ENCODE measurements at regions not wholly inside any gene's neighbourhood (a gene's known extent, or its start where the extent isn't known, plus 50 kb on each side); places are given as distances from the start of the nearest gene placed in this dataset.

DNA sequence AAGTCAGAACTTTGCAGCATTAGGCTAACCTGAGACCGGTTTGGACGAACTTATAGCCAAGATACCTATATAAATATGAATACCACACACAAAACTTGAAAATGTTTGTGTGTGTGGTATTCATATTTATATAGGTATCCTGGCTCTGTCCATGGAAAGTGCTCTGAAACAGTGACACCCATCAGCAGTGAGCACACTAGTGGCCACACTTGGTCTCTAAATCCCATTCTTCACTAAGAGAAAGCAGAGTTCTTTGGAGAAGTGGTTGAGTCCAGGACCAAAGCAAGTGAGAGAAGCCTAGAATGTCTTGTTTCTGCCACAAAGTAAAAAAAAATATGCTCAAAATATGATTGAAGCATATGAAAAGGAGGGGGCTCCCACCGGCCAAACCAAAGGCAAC lies 146.5 kb downstream of the TWIST2 start:
- Histone ChIP-seq H3K4ac (ENCODE audit: low read depth, low read length) (no peak overlapping the region), H3K79me1 (ENCODE audit: low read depth in 1 of 2, low read length in 2 of 2) (no peaks in the 10 kb centered on the region), H2BK5ac (ENCODE audit: low read depth, low read length, poor library complexity, severe bottlenecking) (no peak overlapping the region), H3K56ac (ENCODE audit: extremely low read depth, insufficient read depth, low read length) (no peak overlapping the region), H4K5ac (ENCODE audit: low read depth, low read length) (no peak overlapping the region), H3K36me3 (ENCODE audit: control insufficient read depth, insufficient read depth, low read length) (no peaks in the 10 kb centered on the region), H2BK20ac (ENCODE audit: low read depth, low read length) (no peak overlapping the region), H4K20me1 (ENCODE audit: insufficient read depth, low read length) (no peaks in the 10 kb centered on the region), H2BK120ac (ENCODE audit: low read depth, low read length) (no peak overlapping the region), H2AFZ (replicated peaks; ENCODE audit: low read length, poor library complexity) (no peak overlapping the region), H3K4me3 (ENCODE audit: insufficient read depth, low read depth, low read length) (no peak overlapping the region), H3K9me3 (ENCODE audit: control insufficient read depth, insufficient read depth, low read length) (peaks cover 13% of the 10 kb centered on the region), H3K9ac (ENCODE audit: low read depth, low read length) (no peak overlapping the region), H4K91ac (ENCODE audit: insufficient read depth, low read depth, low read length) (no peak overlapping the region), H3K27me3 (ENCODE audit: control insufficient read depth, insufficient read depth, low read length) (peaks cover 14% of the 10 kb centered on the region), H2AK5ac (ENCODE audit: low read depth, low read length) (no peak overlapping the region), H3K27ac (ENCODE audit: insufficient read depth, low read length) (no peak overlapping the region), H2AK9ac (replicated peaks; ENCODE audit: low read depth, low read length, poor library complexity) (no peak overlapping the region), H3K14ac (replicated peaks; ENCODE audit: low read depth, low read length) (no peak overlapping the region), H4K8ac (ENCODE audit: low read depth in 2 of 2, low read length in 2 of 2) (no peak overlapping the region), H3K18ac (ENCODE audit: low read depth, low read length) (no peak overlapping the region), H3K23ac (ENCODE audit: low read depth, low read length) (no peak overlapping the region), H3K9me1 (ENCODE audit: insufficient read depth, low read length) (no peaks in the 10 kb centered on the region), H2BK15ac (ENCODE audit: low read depth, low read length) (no peak overlapping the region), H3K4me1 (ENCODE audit: control insufficient read depth, insufficient read depth, low read length) (no peaks in the 10 kb centered on the region), H3K4me2 (ENCODE audit: low read depth, low read length) (no peak overlapping the region)
- WGBS, 2 experiments (ENCODE audit: extremely low coverage in 2 of 2, insufficient read length in 1 of 2), result no CpG with 5 or more reads among the region's 3 CpGs
- no TSS peak for BruUV-seq (replicated peaks)
- ChIA-PET POLR2A (ENCODE audit: unreplicated experiment) (no interaction called here), CTCF (interaction anchor here (0.8 kb wide), 1 partner anchor 11 kb away, joined by 4 read pairs; no protein-coding TSS in a partner anchor)
- dilution Hi-C loops (cut with HindIII; ENCODE audit: low sequenced_read_pairs, unreplicated experiment), result no loop called here
- TF ChIP-seq, protein P1, sequence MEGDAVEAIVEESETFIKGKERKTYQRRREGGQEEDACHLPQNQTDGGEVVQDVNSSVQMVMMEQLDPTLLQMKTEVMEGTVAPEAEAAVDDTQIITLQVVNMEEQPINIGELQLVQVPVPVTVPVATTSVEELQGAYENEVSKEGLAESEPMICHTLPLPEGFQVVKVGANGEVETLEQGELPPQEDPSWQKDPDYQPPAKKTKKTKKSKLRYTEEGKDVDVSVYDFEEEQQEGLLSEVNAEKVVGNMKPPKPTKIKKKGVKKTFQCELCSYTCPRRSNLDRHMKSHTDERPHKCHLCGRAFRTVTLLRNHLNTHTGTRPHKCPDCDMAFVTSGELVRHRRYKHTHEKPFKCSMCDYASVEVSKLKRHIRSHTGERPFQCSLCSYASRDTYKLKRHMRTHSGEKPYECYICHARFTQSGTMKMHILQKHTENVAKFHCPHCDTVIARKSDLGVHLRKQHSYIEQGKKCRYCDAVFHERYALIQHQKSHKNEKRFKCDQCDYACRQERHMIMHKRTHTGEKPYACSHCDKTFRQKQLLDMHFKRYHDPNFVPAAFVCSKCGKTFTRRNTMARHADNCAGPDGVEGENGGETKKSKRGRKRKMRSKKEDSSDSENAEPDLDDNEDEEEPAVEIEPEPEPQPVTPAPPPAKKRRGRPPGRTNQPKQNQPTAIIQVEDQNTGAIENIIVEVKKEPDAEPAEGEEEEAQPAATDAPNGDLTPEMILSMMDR (conservative IDR thresholded peaks at IDR 0.05; ENCODE audit: low read depth, low read length), result no peak
- TF ChIP-seq NFE2L2 (IDR thresholded peaks at IDR 0.05; ENCODE audit: low read depth, low read length) (no peak), BHLHE40 (IDR thresholded peaks at IDR 0.05; ENCODE audit: low read depth, low read length) (no peak), RCOR1 (IDR thresholded peaks at IDR 0.05; ENCODE audit: insufficient replicate concordance, low read length) (no peak), SMC3 (IDR thresholded peaks at IDR 0.05; ENCODE audit: low read depth, low read length) (no peak), RAD21 (IDR thresholded peaks at IDR 0.05; ENCODE audit: low read length) (no peak), CHD1 (IDR thresholded peaks at IDR 0.05; ENCODE audit: low read depth, low read length) (no peak), MAZ (IDR thresholded peaks at IDR 0.05; ENCODE audit: borderline replicate concordance, low read depth, low read length) (no peak)
- TF ChIP-seq, protein P2, sequence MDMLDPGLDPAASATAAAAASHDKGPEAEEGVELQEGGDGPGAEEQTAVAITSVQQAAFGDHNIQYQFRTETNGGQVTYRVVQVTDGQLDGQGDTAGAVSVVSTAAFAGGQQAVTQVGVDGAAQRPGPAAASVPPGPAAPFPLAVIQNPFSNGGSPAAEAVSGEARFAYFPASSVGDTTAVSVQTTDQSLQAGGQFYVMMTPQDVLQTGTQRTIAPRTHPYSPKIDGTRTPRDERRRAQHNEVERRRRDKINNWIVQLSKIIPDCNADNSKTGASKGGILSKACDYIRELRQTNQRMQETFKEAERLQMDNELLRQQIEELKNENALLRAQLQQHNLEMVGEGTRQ (IDR thresholded peaks at IDR 0.05; ENCODE audit: low read depth, low read length), result no peak
- intact Hi-C loops (cut with micrococcal nuclease), result no loop called here
- in situ Hi-C loops (cut with MboI; ENCODE audit: low sequenced_read_pairs), result no loop called here
- ATAC-seq (ENCODE audit: low read depth) (no peak), DNase-seq (no peak)
